RCC 7860 (cell line): ENCODE measurements at regions not wholly inside any gene's neighbourhood (a gene's known extent, or its start where the extent isn't known, plus 50 kb on each side); places are given as distances from the start of the nearest gene placed in this dataset.
"Not testable (repeated sequence)": the region's sequence is repeated elsewhere in the genome, so short reads cannot be mapped to it uniquely, and the experiment has no call there.

Experiments used
- DNase-seq: peaks from one replicate; pipeline ENCODE4 v3.0.0-alpha.2; 2015; ENCODE audit warnings: low spot score
- FAIRE-seq: peaks from 2 replicates; lab custom pipeline; 2012; peaks lifted over from hg19 to GRCh38; lab: Jason Lieb, UNC

GRCh38 chr16:16448423-16448822, 69.5 kb downstream of the NPIPA7 start:
- FAIRE-seq, DNase-seq: not testable (repeated sequence)

DNA sequence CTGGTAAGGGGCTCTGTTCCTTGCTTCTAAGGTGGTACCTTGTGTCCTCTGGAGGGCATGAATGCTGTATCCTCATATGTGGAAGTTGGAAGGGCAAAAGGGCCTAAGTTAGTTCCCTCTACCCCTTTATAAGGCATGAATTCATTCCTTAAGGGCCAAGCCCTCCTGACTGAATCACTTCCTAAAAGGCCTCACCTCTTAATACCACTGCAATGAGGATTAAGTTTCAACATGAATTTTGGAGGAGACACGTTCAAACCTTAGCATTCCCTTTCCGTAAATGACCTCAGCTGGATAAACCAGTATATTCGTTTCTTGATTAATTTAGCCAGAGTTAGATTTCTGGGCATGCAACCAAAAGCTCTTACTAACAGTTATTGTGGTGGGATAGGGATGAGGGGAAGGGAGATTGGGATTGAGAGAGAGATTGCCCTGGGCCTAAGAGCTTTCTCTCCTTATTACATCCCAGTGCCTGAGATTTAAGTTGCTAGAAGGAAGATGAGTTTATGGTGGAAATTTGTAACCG, 70.8 kb downstream of the NPIPA7 start:
- not testable (repeated sequence) for FAIRE-seq

GRCh38 chr16:16451721-16452410, 72.9 kb downstream of the NPIPA7 start:
- not testable (repeated sequence) for DNase-seq

More for the DNA sequence above, 70.8 kb downstream of the NPIPA7 start:
- not testable (repeated sequence) for DNase-seq

DNA sequence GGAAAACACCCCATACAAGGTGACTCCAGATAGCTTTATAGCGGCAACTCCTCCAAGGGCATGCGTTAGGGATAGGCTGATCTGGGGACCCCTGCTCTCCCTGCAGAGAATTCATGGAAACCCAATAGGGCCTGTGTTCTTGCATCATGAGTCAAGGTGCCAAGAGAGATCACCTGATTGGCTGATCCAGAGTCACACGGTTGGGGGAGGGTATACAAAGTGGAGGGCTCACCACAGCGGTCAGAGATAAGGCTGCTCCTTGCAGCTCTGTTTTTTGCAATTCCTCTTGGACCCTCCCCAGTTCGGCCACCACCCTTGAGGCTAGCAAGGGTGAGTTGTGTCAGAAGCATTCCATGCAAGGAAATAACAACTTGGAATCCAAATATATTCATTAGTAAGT, 79.6 kb downstream of the NPIPA7 start:
- not testable (repeated sequence) for FAIRE-seq

More at GRCh38 chr16:16451721-16452410, 72.9 kb downstream of the NPIPA7 start:
- not testable (repeated sequence) for FAIRE-seq

GRCh38 chr16:16463792-16464191, 84.9 kb downstream of the NPIPA7 start:
- FAIRE-seq, DNase-seq: not testable (repeated sequence)

More for the DNA sequence above, 79.6 kb downstream of the NPIPA7 start:
- DNase-seq: not testable (repeated sequence)

DNA sequence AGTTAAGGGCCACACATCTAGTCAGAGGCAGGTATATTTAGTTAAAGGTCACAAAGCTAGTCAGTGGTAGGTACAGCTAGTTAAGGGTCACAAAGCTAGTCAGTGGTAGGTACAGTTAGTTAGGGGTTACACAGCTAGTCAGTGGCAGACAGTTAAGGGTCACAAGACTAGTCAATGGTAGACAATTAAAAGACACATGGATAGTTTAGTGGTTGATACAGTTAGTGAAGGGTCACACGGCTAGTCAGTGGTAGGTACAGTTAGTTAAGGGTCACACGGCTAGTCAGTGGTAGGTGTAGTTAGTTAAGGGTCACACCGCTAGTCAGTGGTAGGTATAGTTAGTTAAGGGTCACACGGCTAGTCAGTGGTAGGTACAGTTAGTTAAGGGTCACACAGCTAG, 110.0 kb downstream of the NPIPA7 start:
- not testable (repeated sequence) for FAIRE-seq, DNase-seq

DNA sequence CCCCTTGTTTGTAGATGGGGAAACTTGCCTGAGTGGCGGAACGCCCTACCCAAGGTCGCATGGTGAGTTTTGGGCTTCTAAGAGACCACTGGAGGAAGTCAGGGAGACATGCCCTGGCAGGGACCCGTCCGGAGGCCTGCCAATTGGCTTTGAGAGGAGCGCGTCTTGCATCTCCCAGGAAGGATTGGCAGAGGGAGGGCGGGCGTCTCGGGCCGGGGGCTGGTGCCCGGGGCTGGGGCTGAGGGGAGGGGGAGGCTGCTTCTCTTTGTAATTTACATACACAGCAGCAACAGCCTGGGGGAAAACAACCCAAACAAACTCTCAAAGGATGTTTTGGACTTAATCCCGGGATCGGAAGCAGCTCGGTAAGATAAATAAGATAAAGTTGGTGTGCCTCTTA, 110.5 kb downstream of the NPIPA7 start:
- not testable (repeated sequence) for DNase-seq, FAIRE-seq

DNA sequence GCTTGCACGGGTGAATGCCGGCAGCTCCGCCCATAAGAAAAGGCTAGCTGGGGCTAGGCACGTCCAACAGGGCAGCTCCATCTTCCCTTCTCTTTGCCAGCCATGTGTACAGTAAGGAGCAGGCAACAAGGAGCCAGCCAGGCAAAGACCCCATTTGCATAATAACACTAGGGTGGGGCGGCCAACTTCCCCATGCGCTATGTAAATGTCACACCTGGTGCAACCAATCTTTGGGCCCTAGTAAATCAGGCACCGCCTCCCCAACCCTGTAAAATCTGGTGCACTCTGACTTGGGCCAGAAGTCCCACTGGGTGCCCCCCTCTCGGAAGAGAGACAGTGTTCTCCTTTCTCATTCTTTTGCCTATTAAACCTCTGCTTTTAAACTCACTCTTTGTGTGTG, 115.2 kb downstream of the NPIPA7 start:
- FAIRE-seq, DNase-seq: not testable (repeated sequence)

- not testable (repeated sequence) for FAIRE-seq
Observed at GRCh38 chr16:16494998-16495397, 116.1 kb downstream of the NPIPA7 start.

GRCh38 chr16:16499875-16500274, 120.9 kb downstream of the NPIPA7 start:
- DNase-seq, FAIRE-seq: not testable (repeated sequence)

More at GRCh38 chr16:16494998-16495397, 116.1 kb downstream of the NPIPA7 start:
- DNase-seq: not testable (repeated sequence)

DNA sequence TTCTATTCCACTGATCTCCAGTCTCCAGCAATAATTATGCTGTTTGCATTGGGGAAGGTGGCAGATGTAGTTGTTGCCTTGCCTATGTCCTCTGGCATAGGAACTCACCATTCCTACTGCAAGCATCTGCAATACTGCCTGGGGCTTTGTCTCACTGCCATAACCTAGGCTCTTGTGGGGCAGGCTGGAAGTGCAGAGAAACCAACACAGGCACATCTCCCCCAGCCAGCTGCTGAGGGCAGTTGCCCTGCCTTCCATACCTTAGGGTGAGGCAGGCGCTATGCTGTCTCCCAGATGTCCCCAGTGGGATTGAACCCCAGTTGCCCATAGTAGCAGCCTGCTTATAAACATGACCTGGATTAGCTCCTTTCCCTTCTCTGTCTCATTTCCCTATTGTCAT, 128.1 kb downstream of the NPIPA7 start:
- not testable (repeated sequence) for DNase-seq, FAIRE-seq

- not testable (repeated sequence) for FAIRE-seq, DNase-seq
Observed at GRCh38 chr16:16508344-16508743, 129.4 kb downstream of the NPIPA7 start.

GRCh38 chr16:16519395-16519794, 140.5 kb downstream of the NPIPA7 start:
- DNase-seq, FAIRE-seq: not testable (repeated sequence)

- FAIRE-seq, DNase-seq: not testable (repeated sequence)
Observed at GRCh38 chr16:16521239-16522002, 142.5 kb downstream of the NPIPA7 start.

- FAIRE-seq, DNase-seq: not testable (repeated sequence)
Observed at GRCh38 chr16:16526998-16527397, 148.1 kb downstream of the NPIPA7 start.

- not testable (repeated sequence) for FAIRE-seq, DNase-seq
Observed at GRCh38 chr16:16530744-16531143, 151.8 kb downstream of the NPIPA7 start.

DNA sequence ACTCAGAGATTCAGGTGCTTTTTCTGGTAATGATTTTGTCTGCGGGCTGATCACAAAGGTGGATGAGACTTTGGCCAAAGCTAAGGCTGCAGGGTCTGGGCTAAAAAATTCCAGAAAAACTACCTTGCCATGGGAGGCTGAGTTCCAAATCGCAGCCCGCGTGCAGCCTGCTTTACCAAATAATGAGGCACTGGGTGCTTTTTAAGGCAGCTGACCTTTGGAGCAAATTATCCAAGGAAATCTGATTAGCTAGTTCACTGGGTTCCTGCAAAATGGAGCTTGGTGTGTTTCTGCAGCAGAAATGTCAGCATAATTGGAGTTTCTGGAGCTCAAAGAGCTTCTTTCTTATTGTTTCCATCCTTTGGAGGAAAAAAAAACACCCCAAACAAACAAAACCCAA, 156.6 kb downstream of the NPIPA7 start:
- FAIRE-seq, DNase-seq: not testable (repeated sequence)

DNA sequence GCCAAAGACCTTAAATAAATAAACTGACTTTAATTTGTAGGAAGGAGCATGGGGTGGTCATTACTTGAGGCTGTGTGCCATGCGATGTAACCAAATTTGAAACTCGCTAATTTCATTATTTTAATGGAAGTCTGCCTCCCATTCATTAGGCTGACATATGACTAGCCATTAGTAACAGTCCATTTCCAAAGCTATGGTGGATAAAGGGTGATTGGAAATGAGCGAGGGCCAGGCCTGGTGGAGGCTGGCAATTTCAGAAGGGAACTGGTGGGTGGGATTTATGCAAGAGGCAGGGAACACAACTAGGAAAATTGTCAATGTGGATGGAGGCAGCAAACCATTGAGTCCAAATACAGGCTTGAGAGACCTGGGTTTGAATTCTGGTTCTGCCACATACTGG, 157.2 kb downstream of the NPIPA7 start:
- not testable (repeated sequence) for DNase-seq, FAIRE-seq

DNA sequence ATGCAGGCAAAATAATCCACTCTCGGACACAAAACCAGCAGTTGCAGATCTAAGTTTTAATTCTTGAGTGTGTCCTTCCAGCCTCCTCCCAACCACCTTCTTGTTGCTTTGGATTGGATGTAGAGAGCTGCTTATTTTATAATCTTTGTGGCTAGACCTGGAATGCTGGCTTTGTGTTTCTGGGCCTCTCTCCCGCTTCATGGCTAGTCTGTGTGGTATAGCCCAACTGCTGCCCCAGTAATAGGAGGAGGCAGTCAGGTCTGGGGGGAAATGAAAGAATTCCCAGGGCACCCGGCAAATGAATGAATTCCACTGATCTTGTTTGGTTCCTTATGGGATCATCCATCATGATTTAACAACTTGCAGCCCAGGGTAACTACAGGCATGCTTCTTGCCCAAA, 170.8 kb downstream of the NPIPA7 start:
- DNase-seq, FAIRE-seq: not testable (repeated sequence)

DNA sequence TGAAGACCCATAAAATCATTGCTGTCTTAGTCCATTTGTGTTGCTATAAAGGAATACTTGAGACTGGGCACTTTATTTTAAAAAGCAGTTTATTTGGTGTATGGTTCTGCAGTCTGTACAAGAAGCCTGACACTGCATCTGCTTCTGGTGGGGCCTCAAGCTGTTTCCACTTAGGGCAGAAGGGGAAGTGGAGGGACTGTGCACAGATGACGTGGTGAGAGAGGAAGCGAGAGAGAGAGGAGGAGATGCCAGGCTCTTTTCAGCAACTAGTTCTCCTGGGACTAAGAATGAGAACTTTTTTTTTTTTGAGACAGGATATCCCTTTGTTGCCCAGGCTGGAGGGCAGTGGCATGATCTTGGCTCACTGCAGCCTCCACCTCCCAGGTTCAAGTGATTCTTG, 171.9 kb downstream of the NPIPA7 start:
- FAIRE-seq, DNase-seq: not testable (repeated sequence)

- DNase-seq, FAIRE-seq: not testable (repeated sequence)
Observed at GRCh38 chr16:16552819-16553340, 173.9 kb downstream of the NPIPA7 start.
